ENCODE measurements at regions not wholly inside any gene's neighbourhood (a gene's known extent, or its start where the extent isn't known, plus 50 kb on each side); places are given as distances from the start of the nearest gene placed in this dataset.

DNA sequence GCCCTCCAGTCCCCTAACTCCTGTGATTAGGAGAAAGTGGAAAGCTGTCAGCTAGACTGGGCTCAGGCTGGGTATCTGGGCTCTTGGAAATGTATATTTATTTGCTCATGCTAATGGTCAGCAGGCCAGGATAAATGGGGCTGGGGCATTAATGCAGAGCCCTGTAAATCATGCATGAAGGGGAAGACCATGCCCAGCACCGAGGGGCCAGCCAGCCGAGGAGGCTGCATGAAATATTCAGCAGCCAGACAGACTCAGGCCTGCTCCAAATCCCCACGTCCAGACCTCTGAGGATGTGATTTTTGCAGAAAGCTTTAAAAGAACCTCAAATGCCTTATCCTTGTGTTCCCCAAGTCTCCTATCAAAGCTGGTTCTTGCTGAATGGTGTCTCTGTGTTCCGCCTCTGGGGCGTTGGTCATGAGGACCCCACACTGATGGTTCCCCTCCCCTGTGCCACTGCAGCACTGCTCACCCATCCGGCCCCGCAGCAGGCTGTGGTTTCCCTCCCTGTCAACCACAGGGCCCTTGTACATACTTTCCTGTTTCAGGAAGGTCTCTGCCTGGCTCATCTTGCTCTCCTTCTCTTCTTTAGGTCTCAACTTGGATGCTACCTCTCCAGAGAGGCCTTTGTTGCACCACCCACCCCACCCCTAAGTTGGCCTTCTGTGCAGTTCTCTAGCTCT lies 358.4 kb downstream of the CDH26 start:
- DNase-seq (ENCODE audit: low read depth in 2 of 2), result no peak

- no peak for DNase-seq (ENCODE audit: low read depth in 2 of 2)
Measured at GRCh38 chr20:60317401-60317800, 359.2 kb downstream of the CDH26 start.

DNA sequence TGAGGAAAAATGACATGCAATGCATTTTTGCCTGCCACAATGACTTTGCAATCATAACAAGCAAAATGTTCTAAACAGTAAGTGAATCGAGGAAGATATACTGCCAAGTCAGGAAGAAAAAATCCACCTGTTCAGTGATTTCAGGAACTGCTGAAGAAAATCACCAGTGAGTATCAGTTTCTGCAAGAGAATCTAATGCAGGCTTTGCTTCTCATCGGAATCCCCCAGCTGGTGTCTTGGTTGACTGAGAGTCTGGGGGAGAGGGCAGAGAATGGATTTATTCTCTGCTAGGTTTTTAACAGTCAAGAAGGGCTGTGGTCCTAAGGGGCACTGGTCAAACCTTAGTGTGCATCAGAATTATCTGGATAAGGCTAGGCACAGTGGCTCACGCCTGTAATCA lies 363.4 kb downstream of the CDH26 start:
- DNase-seq (ENCODE audit: low read depth in 2 of 2), result no peak

DNA sequence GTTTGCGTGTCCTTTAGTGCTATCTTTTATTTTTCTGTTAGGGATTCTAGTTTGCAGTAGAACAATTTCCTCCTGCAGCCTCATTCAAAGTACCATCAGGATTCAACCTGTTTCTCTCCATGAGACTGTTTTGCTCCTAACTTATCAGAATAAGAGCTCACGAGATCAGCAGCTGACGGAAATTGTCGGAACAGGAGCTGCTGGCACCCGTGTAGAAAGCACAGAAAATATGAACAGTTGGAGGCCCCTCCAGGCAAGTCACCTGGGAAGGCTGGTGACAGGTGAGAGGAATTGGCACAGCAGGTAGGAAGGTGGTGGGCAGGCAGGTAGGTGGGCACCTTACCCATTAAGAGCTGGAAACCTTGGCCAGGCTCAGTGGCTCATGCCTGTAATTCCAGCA lies 368.6 kb downstream of the CDH26 start:
- DNase-seq (ENCODE audit: low read depth in 2 of 2), result no peak

- no peak for DNase-seq (ENCODE audit: low read depth in 2 of 2)
Measured at GRCh38 chr20:60327971-60328660, 369.9 kb downstream of the CDH26 start.

DNA sequence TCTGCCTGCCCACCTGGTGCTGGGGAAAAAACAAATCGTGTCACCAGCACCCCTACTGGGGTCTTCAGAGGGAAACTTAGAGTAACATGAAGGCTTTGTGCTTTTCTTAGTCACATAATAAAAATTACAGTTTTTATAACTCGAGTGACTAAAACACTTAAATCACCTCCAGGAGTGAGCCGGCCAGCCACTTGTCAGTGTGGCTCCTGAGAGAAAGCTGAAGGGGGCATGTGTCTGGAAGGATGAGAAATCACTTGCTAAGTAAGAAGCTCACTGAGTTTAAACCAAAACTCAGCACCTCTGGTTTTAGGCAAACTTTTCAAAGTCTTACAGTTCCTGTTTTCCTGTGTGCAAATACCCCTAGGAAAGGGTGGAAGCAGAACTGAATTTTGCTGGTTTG lies 372.2 kb downstream of the CDH26 start:
- no peak for DNase-seq (ENCODE audit: low read depth in 2 of 2)

GRCh38 chr20:60331688-60332300 lies 373.6 kb downstream of the CDH26 start:
- DNase-seq (ENCODE audit: low read depth in 2 of 2), result no peak

- no peak for DNase-seq (ENCODE audit: low read depth in 2 of 2)
Measured at GRCh38 chr20:60332523-60332922, 374.3 kb downstream of the CDH26 start.

GRCh38 chr20:60334911-60335310 lies 376.7 kb downstream of the CDH26 start:
- DNase-seq (ENCODE audit: low read depth in 2 of 2), result no peak

GRCh38 chr20:60338556-60338955 lies 380.3 kb downstream of the CDH26 start:
- DNase-seq (ENCODE audit: low read depth in 2 of 2), result no peak

DNA sequence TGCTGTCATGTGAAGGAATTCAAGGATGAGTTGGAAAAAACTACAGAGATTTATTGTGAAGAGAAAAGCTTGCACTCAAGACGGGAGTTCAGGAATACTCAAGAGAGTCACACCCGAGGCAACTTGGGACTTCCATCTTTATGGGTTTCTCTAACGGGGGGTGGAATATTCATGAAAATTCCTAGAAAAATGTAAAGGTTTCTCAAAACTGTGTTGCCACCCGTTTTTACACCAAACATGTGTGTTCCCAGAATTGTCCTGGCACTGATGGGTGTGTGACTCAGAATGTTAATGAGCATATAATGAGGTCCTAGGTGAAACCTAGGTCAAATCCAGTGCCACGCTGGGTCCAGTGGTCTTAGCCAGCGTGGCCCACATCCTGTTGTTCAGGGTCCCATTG lies 381.5 kb downstream of the CDH26 start:
- no peak for DNase-seq (ENCODE audit: low read depth in 2 of 2)

GRCh38 chr20:60340232-60340631 lies 382.0 kb downstream of the CDH26 start:
- no peak for DNase-seq (ENCODE audit: low read depth in 2 of 2)

DNA sequence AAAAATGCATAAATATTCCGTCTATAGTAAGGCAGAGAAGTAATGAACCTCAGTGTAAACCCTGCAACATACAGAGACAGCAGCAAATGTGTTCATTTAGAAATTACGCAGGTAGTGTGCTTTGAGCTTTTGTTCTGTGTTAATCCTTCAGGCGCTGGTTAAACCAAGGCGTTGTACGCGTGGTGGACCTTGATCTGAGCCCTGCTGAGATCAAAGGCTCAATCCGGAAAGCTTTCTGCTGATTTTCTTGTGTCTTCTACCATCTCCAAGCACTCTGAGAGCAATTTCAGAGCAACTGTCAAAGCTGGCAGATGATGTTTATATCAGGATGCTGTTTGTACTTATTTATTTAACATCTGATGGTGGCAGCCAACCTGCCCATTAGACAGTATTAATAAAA lies 382.8 kb downstream of the CDH26 start:
- DNase-seq (ENCODE audit: low read depth in 2 of 2), result no peak

DNA sequence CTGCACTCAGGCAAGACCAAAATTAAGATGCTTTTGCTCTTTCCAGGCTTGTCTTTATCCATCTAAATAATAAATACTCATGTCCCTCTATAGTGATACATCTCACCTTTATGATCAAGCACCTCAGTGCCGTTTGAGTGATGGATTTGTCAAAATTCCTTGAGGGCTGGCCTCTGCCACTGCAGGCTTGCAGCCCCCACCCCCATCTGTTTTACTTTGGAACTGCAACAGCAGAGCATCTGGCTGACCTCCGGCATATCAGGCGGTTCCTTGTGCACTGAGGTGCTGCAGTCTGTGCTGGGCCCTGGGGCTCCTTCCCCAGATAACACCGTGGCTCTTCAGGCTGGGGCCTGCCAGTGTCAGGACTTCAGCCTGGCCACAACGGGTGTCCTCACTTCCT lies 386.9 kb downstream of the CDH26 start:
- DNase-seq (ENCODE audit: low read depth in 2 of 2), result no peak

DNA sequence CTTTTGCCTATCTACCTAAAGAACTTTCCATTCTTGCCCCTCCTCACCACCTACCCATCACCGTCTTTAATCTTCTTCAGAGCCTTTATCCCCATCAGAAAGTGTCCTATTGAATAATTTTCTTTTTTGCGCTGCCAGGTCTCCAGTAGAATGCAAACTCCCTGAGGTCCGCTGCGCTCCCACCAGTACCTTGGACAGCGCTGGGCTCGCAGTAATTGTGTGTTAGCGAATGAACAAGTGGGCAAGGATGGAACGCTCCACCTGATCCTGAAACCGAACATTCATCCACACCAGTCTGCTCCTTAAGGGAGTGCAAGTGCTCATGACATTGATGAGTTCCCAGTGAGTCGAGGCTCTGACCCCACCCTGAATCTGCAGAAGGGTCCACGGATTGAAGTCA lies 391.2 kb downstream of the CDH26 start:
- DNase-seq (ENCODE audit: low read depth in 2 of 2), result no peak

DNA sequence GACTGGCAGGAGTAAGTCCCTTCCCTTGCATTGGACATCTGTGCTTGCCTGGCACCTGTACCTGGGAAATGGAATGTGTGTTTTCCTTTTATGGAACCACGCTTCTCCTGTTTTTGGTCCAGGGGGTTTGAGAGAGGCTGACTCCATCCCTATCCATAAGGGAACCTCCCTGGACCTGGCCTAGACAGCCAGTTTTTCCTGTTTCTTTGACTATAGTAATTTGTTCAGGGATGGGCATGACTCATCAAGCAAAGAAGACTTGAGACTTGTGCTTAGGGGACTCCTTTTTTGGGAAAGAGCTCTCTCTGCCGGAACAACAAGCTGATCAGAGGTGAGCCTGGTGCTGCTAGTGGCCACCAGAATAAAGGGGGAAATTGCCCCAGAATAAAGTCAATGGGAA lies 393.8 kb downstream of the CDH26 start:
- no peak for DNase-seq (ENCODE audit: low read depth in 2 of 2)

DNA sequence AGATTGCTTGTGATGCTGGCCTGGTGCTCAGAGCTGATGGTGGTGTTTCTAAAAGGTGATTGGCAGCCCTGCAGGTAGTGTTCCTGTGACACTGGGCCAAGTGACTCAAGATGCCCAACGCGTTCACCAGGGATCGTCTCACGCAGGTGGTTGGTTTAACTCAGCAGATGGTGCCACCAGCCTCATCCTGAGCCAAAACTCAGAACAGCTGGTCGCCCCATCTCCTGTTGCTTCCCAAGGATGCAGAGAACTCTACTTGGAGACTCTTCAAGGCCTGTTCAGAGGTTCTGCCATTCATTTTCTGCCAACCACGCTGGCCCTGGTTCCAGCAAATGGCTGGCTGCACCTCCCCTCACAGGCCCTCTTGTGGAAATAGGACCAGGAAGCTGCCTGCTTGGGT lies 394.4 kb downstream of the CDH26 start:
- no peak for DNase-seq (ENCODE audit: low read depth in 2 of 2)

DNA sequence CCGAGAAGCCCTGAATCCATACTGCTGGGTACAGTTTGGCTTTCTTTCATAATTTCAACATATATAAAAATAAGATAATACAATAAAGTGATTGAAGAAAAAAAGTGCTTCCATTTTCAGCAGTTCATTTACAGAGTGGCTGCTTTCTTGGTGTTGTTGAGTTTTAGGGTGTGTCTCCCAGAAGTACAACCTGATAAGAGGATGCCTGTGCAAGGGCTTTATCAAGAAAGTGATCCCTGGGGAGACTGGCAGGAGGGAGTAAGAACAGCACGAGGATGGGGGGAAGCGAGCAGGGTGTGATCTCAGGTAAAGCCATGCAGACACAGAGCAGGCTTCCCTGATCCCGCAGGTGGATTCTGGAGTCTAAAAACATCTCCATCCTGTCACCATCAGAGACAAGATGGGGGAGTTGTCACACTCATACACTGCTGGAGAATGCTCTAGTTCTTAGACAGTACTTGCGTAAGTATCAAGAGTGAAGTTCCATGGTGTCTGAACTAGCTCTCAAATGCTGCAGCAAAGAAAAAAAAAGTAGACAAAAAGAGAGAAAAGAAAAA lies 395.9 kb downstream of the CDH26 start:
- no peak for DNase-seq (ENCODE audit: low read depth in 2 of 2)

GRCh38 chr20:60358101-60358500 lies 399.9 kb downstream of the CDH26 start:
- no peak for DNase-seq (ENCODE audit: low read depth in 2 of 2)

GRCh38 chr20:60359010-60359409 lies 400.8 kb downstream of the CDH26 start:
- DNase-seq (ENCODE audit: low read depth in 2 of 2), result no peak

DNA sequence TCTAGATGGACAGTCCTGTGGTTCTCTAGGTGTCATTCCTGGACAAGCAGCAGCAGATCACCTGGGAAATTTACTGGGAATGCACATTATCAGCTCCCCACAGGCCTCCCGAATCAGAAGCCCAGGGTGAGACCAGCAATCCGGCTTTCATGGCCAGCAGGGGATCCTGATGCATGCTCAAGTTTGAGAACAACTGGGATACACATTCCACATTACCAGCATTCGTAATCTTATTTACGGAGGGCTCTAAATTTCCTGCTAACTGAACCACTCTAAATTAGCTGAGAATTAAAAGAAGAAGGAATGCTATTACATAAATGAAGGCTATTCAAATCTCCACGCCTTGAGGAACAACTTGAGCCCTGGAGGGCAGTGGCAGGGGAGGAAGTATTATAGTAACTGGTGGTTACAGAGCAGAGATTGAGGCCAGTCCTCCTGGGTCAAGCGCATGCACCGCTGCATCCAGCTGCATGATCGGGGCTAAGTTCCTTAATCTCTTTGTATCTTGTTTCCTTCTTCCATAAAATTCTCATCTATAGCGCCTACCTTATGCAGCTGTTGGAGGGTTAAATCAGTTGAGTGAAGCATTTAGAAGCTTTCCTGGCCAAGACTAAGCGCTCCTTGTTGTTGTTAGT lies 403.7 kb downstream of the CDH26 start:
- DNase-seq (ENCODE audit: low read depth in 2 of 2), result no peak

GRCh38 chr20:60362531-60362930 lies 404.3 kb downstream of the CDH26 start:
- DNase-seq (ENCODE audit: low read depth in 2 of 2), result no peak

- DNase-seq (ENCODE audit: low read depth in 2 of 2), result no peak
Measured at GRCh38 chr20:60363698-60364097, 405.5 kb downstream of the CDH26 start.
